Spleen (tissue), 11 donors: ENCODE measurements at regions not wholly inside any gene's neighbourhood (a gene's known extent, or its start where the extent isn't known, plus 50 kb on each side); places are given as distances from the start of the nearest gene placed in this dataset.
"Not testable (repeated sequence)": the region's sequence is repeated elsewhere in the genome, so short reads cannot be mapped to it uniquely, and the experiment has no call there.

Source experiments
- DNase-seq: peaks from one replicate; pipeline ENCODE4 v3.0.0-alpha.2; 2020
- H3K27ac ChIP-seq, 8 donors: fragments of 200-600 bp; sonication (generic) in 7 of 8; 1 replicate in 4 of 8; 2 replicates in 4 of 8; pipeline versions ENCODE4 v1.5.0 to v1.8.0; 2016 to 2021; ENCODE audit warnings: inconsistent platforms in 4 of 8, mild to moderate bottlenecking in 4 of 8, moderate library complexity in 1 of 8
- H3K27me3 ChIP-seq, 7 donors: fragments of 200-600 bp; sonication (generic) in 6 of 7; replicated peaks in 1 of 7; 1 replicate in 4 of 7; 2 replicates in 3 of 7; pipeline versions ENCODE4 v1.5.0 to v1.8.0; 2016 to 2021; ENCODE audit warnings: inconsistent platforms in 3 of 7, mild to moderate bottlenecking in 1 of 7
- H3K36me3 ChIP-seq, 6 donors: fragments of 200-600 bp; sonication (generic) in 5 of 6; 1 replicate in 4 of 6; 2 replicates in 2 of 6; pipeline versions ENCODE4 v1.5.0 to v1.8.0; 2016 to 2021; ENCODE audit warnings: inconsistent platforms in 2 of 6
- H3K4me1 ChIP-seq, 6 donors: fragments of 200-600 bp; sonication (generic) in 5 of 6; 1 replicate in 3 of 6; 2 replicates in 3 of 6; pipeline versions ENCODE4 v1.5.0 to v1.8.0; 2016 to 2021; ENCODE audit warnings: inconsistent platforms in 3 of 6
- H3K4me3 ChIP-seq, 8 donors: fragments of 200-600 bp; sonication (generic) in 7 of 8; 1 replicate in 4 of 8; 2 replicates in 4 of 8; pipeline versions ENCODE4 v1.5.0 to v1.8.0; 2016 to 2021; ENCODE audit warnings: inconsistent platforms in 4 of 8, mild to moderate bottlenecking in 4 of 8, moderate library complexity in 2 of 8
- H3K9me3 ChIP-seq, 8 donors: fragments of 200-600 bp; sonication (generic) in 7 of 8; 1 replicate in 4 of 8; 2 replicates in 4 of 8; pipeline versions ENCODE4 v1.5.0 to v1.8.0; 2016 to 2021; ENCODE audit warnings: inconsistent platforms in 4 of 8
- POLR2A ChIP-seq, 3 donors: fragments of 450-650 bp; IDR thresholded peaks; one replicate each; pipeline ENCODE4 v1.5.1; 2017; ENCODE audit warnings: antibody characterized with exemption in 3 of 3, mild to moderate bottlenecking in 1 of 3
- POLR2AphosphoS5 ChIP-seq, 3 donors: sonication (generic); formaldehyde crosslinking; IDR thresholded peaks; one replicate each; pipeline ENCODE4 v1.5.1; 2017; ENCODE audit warnings: antibody characterized with exemption in 3 of 3
- WGBS, 5 donors: extraction: QIAGEN DNeasy Blood & Tissue Kit in 3 of 5; methylation state at CpG; one replicate each; pipeline versions ENCODE4 v1.1.5 to v1.1.7; 2013 to 2018; 5-methylcytosine and 5-hydroxymethylcytosine counted together
- intact Hi-C: fragments of 100-400 bp; cut with DNase I; formaldehyde crosslinking; loops from one replicate; pipeline ENCODE4 v1.15.0; 2023; ENCODE audit warnings: low total_unique reads
- TF ChIP-seq, protein P1 (sequence below), 11 experiments: fragments of 200-600 bp in 7 of 11; fragments of 450-650 bp in 4 of 11; sonication (generic) in 4 of 11; IDR thresholded peaks in 8 of 11; conservative IDR thresholded peaks in 3 of 11; 1 replicate in 7 of 11; 2 replicates in 4 of 11; pipeline versions ENCODE4 v1.4.0 to v1.8.0; 2016 to 2021; ENCODE audit warnings: antibody characterized with exemption in 11 of 11, inconsistent platforms in 4 of 11, mild to moderate bottlenecking in 1 of 11
- donor health status: healthy with polysubstance abuse.
- donor health status: DM: no; HTN: no; CAD: no; lungs with moderate emphysema.
- donor health status: DM: no; HTN: no; CAD: no.
- donor health status: Bipolar disorder and iron deficiency.
- donor health status: healthy.
- donor health status: DM: no; HTN: no; CAD: no.
- donor health status: DM: yes; HTN: yes; CAD: no.

DNA sequence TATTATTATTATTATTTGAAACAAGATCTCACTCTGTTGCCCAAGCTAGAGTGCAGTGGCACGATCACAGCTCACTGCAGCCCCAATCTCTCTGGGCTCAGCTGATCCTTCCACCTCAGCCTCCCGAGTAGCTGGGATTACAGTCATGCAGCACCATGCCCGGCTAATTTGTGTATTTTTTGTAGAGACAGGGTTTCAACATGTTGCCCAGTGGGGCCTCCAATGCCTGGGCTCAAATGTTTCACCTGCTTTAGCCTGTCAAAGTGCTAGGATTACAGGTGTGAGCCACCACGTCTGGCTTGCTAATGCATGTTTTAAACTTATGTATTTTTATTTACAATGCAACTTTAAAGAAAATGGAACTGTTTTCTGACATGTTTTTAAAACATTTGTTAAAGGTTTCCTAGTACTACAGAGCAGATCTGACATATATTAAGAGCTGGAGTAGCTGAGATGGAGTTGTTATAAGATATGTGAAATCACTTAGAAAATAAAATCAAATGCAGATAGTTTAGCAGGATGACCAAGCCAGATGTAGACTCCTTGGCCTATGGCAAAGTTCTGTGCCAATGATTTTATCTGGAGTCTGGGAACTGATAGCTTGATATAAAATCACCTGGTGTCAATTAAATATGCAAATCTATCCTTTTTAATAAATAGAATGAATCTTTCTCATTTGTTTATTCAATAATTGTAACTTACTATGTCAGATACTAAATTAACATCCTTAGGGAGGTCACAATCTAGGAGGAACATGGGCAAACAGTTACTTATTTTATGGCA is 310.1 kb upstream of the NAALADL2 start:
- Histone ChIP-seq H3K36me3 (no peaks in the 10 kb centered on the region), H3K27me3 (no peaks in the 10 kb centered on the region), H3K4me3 (no peak overlapping the region), H3K27ac (no peak overlapping the region), H3K9me3 (no peaks in the 10 kb centered on the region), H3K4me1 (no peaks in the 10 kb centered on the region)
- no peak for DNase-seq
- TF ChIP-seq POLR2AphosphoS5 (IDR thresholded peaks at IDR 0.05) (no peak), POLR2A (IDR thresholded peaks at IDR 0.05) (no peak)
- TF ChIP-seq, protein P1, sequence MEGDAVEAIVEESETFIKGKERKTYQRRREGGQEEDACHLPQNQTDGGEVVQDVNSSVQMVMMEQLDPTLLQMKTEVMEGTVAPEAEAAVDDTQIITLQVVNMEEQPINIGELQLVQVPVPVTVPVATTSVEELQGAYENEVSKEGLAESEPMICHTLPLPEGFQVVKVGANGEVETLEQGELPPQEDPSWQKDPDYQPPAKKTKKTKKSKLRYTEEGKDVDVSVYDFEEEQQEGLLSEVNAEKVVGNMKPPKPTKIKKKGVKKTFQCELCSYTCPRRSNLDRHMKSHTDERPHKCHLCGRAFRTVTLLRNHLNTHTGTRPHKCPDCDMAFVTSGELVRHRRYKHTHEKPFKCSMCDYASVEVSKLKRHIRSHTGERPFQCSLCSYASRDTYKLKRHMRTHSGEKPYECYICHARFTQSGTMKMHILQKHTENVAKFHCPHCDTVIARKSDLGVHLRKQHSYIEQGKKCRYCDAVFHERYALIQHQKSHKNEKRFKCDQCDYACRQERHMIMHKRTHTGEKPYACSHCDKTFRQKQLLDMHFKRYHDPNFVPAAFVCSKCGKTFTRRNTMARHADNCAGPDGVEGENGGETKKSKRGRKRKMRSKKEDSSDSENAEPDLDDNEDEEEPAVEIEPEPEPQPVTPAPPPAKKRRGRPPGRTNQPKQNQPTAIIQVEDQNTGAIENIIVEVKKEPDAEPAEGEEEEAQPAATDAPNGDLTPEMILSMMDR (IDR thresholded peaks at IDR 0.05 in 8 of 11, conservative IDR thresholded peaks at IDR 0.05 in 3 of 11): no peak
- intact Hi-C loops: no loop called here
- WGBS, 5 donors: 78 to 83% (median 82%) methylated on average over 4 of the region's 4 CpGs

DNA sequence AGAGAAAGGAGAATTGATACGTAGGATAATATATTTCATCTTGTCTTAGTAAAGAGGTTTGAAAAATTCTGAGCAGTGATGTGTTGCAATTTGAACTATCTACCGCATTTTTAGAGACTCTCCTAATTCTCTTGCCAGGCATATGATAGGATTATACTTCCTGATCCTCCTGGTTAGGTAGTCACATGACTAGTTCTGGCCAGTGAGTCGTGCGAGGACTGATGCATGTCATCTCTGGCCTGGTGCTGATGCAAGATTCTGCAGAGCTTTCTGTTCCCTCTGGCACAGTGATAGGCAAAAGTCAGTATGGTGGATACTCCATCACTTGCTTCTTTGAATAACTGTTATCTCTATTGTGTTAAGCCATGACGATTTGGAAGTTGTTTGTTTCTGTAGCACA is 277.6 kb upstream of the NAALADL2 start:
- H3K27ac ChIP-seq: no peak overlapping the region
- H3K27me3 ChIP-seq: no peaks in the 10 kb centered on the region
- no peak for TF ChIP-seq POLR2AphosphoS5 (IDR thresholded peaks at IDR 0.05)
- TF ChIP-seq, protein P1 (IDR thresholded peaks at IDR 0.05 in 8 of 11, conservative IDR thresholded peaks at IDR 0.05 in 3 of 11): no peak
- no peak for TF ChIP-seq POLR2A (IDR thresholded peaks at IDR 0.05)
- no peak overlapping the region for H3K4me3 ChIP-seq
- no peaks in the 10 kb centered on the region for H3K4me1 ChIP-seq
- H3K9me3 ChIP-seq: peaks cover 0 to 4% (median under 1%) of the 10 kb centered on the region in 8 donors
- intact Hi-C loops: no loop called here
- H3K36me3 ChIP-seq: no peaks in the 10 kb centered on the region
- no peak for DNase-seq
- 90 to 97% (median 91%) methylated on average over 5 of the region's 5 CpGs for whole genome bisulfite sequencing, 5 donors

DNA sequence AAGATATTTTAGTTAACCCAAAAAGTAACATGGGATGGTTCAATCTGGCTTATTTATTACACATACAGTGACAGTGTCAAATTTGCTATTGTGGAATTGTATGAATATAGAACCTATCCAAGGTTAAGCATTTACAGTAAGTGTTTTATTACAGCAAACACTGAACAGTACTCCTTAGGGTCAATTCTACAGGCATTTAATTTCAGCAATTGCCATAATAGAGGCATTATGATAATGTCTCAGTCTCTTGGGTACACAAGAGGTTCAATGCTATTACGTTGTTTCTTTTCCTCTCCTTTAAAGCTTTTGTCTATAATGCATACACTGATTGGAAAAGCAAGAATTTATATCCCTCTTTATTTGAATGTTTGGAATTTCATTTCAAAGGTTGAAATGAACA is 275.7 kb upstream of the NAALADL2 start:
- TF ChIP-seq, protein P1 (IDR thresholded peaks at IDR 0.05 in 8 of 11, conservative IDR thresholded peaks at IDR 0.05 in 3 of 11): no peak
- TF ChIP-seq POLR2AphosphoS5 (IDR thresholded peaks at IDR 0.05): no peak
- no peak for TF ChIP-seq POLR2A (IDR thresholded peaks at IDR 0.05)
- intact Hi-C loops: no loop called here

DNA sequence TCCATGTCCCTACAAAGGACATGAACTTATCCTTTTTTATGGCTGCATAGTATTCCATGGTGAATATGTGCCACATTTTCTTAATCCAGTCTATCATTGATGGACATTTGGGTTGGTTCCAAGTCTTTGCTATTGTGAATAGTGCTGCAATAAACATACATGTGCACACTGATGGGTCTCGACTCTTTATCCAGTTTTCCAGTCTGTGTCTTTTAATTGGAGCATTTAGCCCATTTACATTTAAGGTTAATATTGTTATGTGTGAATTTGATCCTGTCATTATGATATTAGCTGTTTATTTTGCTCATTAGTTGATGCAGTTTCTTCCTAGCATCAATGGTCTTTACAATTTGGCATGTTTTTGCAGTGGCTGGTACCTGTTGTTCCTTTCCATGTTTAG is 272.0 kb upstream of the NAALADL2 start:
- H3K4me3 ChIP-seq, intact Hi-C loops, H3K27ac ChIP-seq, H3K27me3 ChIP-seq, DNase-seq, H3K36me3 ChIP-seq, H3K4me1 ChIP-seq: not testable (repeated sequence)
- 87 to 96% (median 89%) methylated on average over 1 of the region's 1 CpG for WGBS, 5 donors
- peaks cover 0 to 26% (median 15%) of the 10 kb centered on the region in 8 donors for H3K9me3 ChIP-seq

More for the DNA sequence above, 275.7 kb upstream of the NAALADL2 start:
- WGBS, 5 donors: 82 to 89% (median 82%) methylated on average over 1 of the region's 1 CpG
- no peak overlapping the region for H3K27ac ChIP-seq
- DNase-seq: no peak
- peaks cover 0 to 17% (median 5%) of the 10 kb centered on the region in 8 donors for H3K9me3 ChIP-seq
- no peaks in the 10 kb centered on the region for H3K36me3 ChIP-seq
- no peak overlapping the region for H3K4me3 ChIP-seq
- H3K27me3 ChIP-seq: no peaks in the 10 kb centered on the region
- H3K4me1 ChIP-seq: no peaks in the 10 kb centered on the region
